Panc1 (cell line): ENCODE measurements at regions not wholly inside any gene's neighbourhood (a gene's known extent, or its start where the extent isn't known, plus 50 kb on each side); places are given as distances from the start of the nearest gene placed in this dataset.

Experiments used
- ATAC-seq: fragments of 200-7000 bp; cut with Tn5 transposase; 2 replicates; pipeline ENCODE4 v1.9.1; 2020; ENCODE audit warnings: mild to moderate bottlenecking, moderate library complexity
- BruUV-seq: library from RNA; stranded (reverse); fragments of 400-500 nt; replicated peaks from 2 replicates; lab custom pipeline; 2021; lab: Mats Ljungman, UMichigan
- CTCF ChIA-PET: fragments of 300-600 bp; sonication (Branson Sonifier 250); formaldehyde crosslinking; loops from one replicate; lab custom pipeline; 2022; ENCODE audit warnings: antibody characterized with exemption; lab: Charles Lee
- POLR2A ChIA-PET: fragments of 300-600 bp; sonication (Branson Sonifier 250); formaldehyde crosslinking; loops from one replicate; lab custom pipeline; 2022; ENCODE audit warnings: antibody characterized with exemption; lab: Charles Lee
- DNase-seq: peaks from one replicate; pipeline ENCODE4 v3.0.0-alpha.2; 2010; ENCODE audit warnings: low read depth, low spot score
- H3K27ac ChIP-seq: 2 replicates; pipeline ENCODE4 v1.5.1; 2011; ENCODE audit warnings: mild to moderate bottlenecking, low read length, inconsistent platforms
- H3K27me3 ChIP-seq: fragments of 200-500 bp; sonication (Bioruptor generic); 2 replicates; pipeline ENCODE4 v1.6.0; 2014; ENCODE audit warnings: low read length, inconsistent platforms; ENCODE audit not compliant: control insufficient read depth, insufficient read depth
- H3K36me3 ChIP-seq: fragments of 200-500 bp; sonication (Bioruptor generic); 2 replicates; pipeline ENCODE4 v1.5.1; 2014; ENCODE audit warnings: inconsistent platforms, mild to moderate bottlenecking, low read length, moderate library complexity; ENCODE audit not compliant: control insufficient read depth, insufficient read depth
- H3K4me1 ChIP-seq: 2 replicates; pipeline ENCODE4 v1.5.1; 2011; ENCODE audit warnings: inconsistent platforms, mild to moderate bottlenecking, low read length, moderate library complexity; ENCODE audit not compliant: control insufficient read depth, insufficient read depth
- H3K4me3 ChIP-seq, 2 experiments: 2 replicates each; pipeline ENCODE4 v1.5.1; 2011 to 2012; ENCODE audit warnings: low read depth in 2 of 2, low read length in 2 of 2, mild to moderate bottlenecking in 2 of 2, inconsistent platforms in 1 of 2, moderate library complexity in 1 of 2
- H3K9me3 ChIP-seq: fragments of 200-500 bp; sonication (Bioruptor generic); 2 replicates; pipeline ENCODE4 v1.5.1; 2014; ENCODE audit warnings: low read depth, mild to moderate bottlenecking, inconsistent platforms, low read length, moderate library complexity; ENCODE audit not compliant: control insufficient read depth, insufficient read depth
- POLR2AphosphoS5 ChIP-seq: IDR thresholded peaks from 2 replicates; pipeline ENCODE4 v1.6.1; 2012; ENCODE audit warnings: mild to moderate bottlenecking, low read depth, low read length, moderate library complexity
- SIN3A ChIP-seq: IDR thresholded peaks from 2 replicates; pipeline ENCODE4 v1.6.1; 2012; ENCODE audit warnings: low read depth, mild to moderate bottlenecking, low read length, moderate library complexity, borderline replicate concordance; ENCODE audit not compliant: insufficient read depth
- TCF7L2 ChIP-seq: IDR thresholded peaks from 2 replicates; pipeline ENCODE4 v1.6.1; 2011; ENCODE audit warnings: mild to moderate bottlenecking, low read depth, low read length, inconsistent platforms
- in situ Hi-C: cut with HindIII; loops from 2 replicates; pipeline ENCODE4 v1.10.0; 2016; ENCODE audit warnings: low sequenced_read_pairs, low pct_unique_long_range_greater_than_20kb
- intact Hi-C: fragments of 100-400 bp; cut with micrococcal nuclease; formaldehyde crosslinking; loops from one replicate; pipeline ENCODE4 v1.10.0; 2022; ENCODE audit not compliant: unreplicated experiment
- TF ChIP-seq, protein P1 (sequence below): fragments of 450-650 bp; IDR thresholded peaks from 2 replicates; pipeline ENCODE4 v1.5.1; 2017; ENCODE audit warnings: mild to moderate bottlenecking
- TF ChIP-seq, protein P2 (sequence below), 2 experiments: IDR thresholded peaks; 2 replicates each; pipeline ENCODE4 v1.6.1; 2011 to 2012; ENCODE audit warnings: low read depth in 2 of 2, control low read depth in 1 of 2, low read length in 1 of 2, mild to moderate bottlenecking in 1 of 2, moderate library complexity in 1 of 2; ENCODE audit not compliant: insufficient read depth in 1 of 2

DNA sequence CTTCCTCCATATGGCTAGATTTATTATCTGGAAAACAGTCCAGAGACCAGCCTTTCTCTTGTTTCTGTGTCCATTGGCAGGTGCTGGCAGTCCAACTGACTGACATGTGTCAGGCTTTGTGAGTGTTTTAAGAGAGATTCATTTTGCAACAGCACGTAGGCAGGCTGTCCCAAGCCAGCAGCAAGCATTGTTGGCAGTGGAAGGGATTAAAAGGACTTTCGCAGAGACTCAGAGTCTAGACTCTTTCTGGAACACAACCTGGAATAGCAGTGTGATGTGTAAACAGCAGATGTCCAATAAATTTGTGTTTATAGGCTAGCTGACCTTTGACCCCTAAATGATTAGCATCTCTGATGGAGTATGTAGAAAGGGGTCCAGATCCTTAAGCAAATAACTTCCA lies 222.2 kb upstream of the SERP2 start:
- Histone ChIP-seq H3K4me3 (no peak overlapping the region), H3K36me3 (no peaks in the 10 kb centered on the region), H3K27me3 (no peaks in the 10 kb centered on the region), H3K4me1 (no peaks in the 10 kb centered on the region), H3K27ac (no peak overlapping the region), H3K9me3 (no peaks in the 10 kb centered on the region)
- intact Hi-C loops = no loop called here
- no TSS peak for BruUV-seq
- DNase-seq = no peak
- ChIA-PET POLR2A (no interaction called here), CTCF (no interaction called here)
- no peak for ATAC-seq
- TF ChIP-seq, protein P1, sequence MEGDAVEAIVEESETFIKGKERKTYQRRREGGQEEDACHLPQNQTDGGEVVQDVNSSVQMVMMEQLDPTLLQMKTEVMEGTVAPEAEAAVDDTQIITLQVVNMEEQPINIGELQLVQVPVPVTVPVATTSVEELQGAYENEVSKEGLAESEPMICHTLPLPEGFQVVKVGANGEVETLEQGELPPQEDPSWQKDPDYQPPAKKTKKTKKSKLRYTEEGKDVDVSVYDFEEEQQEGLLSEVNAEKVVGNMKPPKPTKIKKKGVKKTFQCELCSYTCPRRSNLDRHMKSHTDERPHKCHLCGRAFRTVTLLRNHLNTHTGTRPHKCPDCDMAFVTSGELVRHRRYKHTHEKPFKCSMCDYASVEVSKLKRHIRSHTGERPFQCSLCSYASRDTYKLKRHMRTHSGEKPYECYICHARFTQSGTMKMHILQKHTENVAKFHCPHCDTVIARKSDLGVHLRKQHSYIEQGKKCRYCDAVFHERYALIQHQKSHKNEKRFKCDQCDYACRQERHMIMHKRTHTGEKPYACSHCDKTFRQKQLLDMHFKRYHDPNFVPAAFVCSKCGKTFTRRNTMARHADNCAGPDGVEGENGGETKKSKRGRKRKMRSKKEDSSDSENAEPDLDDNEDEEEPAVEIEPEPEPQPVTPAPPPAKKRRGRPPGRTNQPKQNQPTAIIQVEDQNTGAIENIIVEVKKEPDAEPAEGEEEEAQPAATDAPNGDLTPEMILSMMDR = no peak
- TF ChIP-seq SIN3A = no peak
- TF ChIP-seq POLR2AphosphoS5 = no peak
- no peak for TF ChIP-seq TCF7L2
- TF ChIP-seq, protein P2, sequence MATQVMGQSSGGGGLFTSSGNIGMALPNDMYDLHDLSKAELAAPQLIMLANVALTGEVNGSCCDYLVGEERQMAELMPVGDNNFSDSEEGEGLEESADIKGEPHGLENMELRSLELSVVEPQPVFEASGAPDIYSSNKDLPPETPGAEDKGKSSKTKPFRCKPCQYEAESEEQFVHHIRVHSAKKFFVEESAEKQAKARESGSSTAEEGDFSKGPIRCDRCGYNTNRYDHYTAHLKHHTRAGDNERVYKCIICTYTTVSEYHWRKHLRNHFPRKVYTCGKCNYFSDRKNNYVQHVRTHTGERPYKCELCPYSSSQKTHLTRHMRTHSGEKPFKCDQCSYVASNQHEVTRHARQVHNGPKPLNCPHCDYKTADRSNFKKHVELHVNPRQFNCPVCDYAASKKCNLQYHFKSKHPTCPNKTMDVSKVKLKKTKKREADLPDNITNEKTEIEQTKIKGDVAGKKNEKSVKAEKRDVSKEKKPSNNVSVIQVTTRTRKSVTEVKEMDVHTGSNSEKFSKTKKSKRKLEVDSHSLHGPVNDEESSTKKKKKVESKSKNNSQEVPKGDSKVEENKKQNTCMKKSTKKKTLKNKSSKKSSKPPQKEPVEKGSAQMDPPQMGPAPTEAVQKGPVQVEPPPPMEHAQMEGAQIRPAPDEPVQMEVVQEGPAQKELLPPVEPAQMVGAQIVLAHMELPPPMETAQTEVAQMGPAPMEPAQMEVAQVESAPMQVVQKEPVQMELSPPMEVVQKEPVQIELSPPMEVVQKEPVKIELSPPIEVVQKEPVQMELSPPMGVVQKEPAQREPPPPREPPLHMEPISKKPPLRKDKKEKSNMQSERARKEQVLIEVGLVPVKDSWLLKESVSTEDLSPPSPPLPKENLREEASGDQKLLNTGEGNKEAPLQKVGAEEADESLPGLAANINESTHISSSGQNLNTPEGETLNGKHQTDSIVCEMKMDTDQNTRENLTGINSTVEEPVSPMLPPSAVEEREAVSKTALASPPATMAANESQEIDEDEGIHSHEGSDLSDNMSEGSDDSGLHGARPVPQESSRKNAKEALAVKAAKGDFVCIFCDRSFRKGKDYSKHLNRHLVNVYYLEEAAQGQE (IDR thresholded peaks at IDR 0.05; ENCODE audit: insufficient read depth in 1 of 2, low read depth in 2 of 2, low read length in 1 of 2) = no peak
- in situ Hi-C loops = no loop called here

DNA sequence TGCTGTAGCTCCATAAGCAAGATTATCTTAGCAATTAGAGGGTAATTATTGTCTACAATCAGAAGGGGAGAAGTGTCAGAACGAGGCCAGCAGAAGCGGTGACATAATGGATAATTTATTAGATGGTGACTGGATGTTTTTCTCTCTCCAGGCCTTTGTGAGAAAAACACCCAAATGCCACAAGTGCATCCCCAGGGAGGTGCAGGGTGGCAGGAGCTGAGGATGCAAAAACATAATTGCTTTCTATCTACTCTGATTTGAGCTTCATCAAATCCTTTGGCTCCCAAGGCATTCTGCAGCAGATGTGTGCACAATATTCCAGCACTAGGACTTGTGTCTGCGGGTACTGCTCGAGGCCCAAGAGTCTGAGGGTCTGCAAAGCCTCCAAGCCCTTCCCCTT lies 220.1 kb upstream of the SERP2 start:
- TF ChIP-seq SIN3A (no peak), POLR2AphosphoS5 (no peak), TCF7L2 (no peak)
- TF ChIP-seq, protein P1 = no peak
- TF ChIP-seq, protein P2 (IDR thresholded peaks at IDR 0.05; ENCODE audit: insufficient read depth in 1 of 2, low read depth in 2 of 2, low read length in 1 of 2) = no peak
- in situ Hi-C loops = no loop called here
- CTCF ChIA-PET = no interaction called here
- Histone ChIP-seq H3K4me3 (no peak overlapping the region), H3K36me3 (no peaks in the 10 kb centered on the region), H3K27ac (no peak overlapping the region), H3K27me3 (no peaks in the 10 kb centered on the region), H3K4me1 (no peaks in the 10 kb centered on the region), H3K9me3 (no peaks in the 10 kb centered on the region)
- BruUV-seq = no TSS peak
- DNase-seq (no peak), ATAC-seq (no peak)
- intact Hi-C loops = no loop called here
- POLR2A ChIA-PET = no interaction called here
